Panc1 (cell line): ENCODE measurements at regions not wholly inside any gene's neighbourhood (a gene's known extent, or its start where the extent isn't known, plus 50 kb on each side); places are given as distances from the start of the nearest gene placed in this dataset.

Source experiments
- CTCF ChIP-seq: fragments of 450-650 bp; IDR thresholded peaks from 2 replicates; pipeline ENCODE4 v1.5.1; 2017; ENCODE audit warnings: mild to moderate bottlenecking
- POLR2AphosphoS5 ChIP-seq: IDR thresholded peaks from 2 replicates; pipeline ENCODE4 v1.6.1; 2012; ENCODE audit warnings: mild to moderate bottlenecking, low read depth, low read length, moderate library complexity
- REST ChIP-seq, 2 experiments: IDR thresholded peaks; 2 replicates each; pipeline ENCODE4 v1.6.1; 2011 to 2012; ENCODE audit warnings: low read depth in 2 of 2, control low read depth in 1 of 2, low read length in 1 of 2, mild to moderate bottlenecking in 1 of 2, moderate library complexity in 1 of 2; ENCODE audit not compliant: insufficient read depth in 1 of 2
- SIN3A ChIP-seq: IDR thresholded peaks from 2 replicates; pipeline ENCODE4 v1.6.1; 2012; ENCODE audit warnings: low read depth, mild to moderate bottlenecking, low read length, moderate library complexity, borderline replicate concordance; ENCODE audit not compliant: insufficient read depth

- TF ChIP-seq CTCF: no peak
- TF ChIP-seq SIN3A: no peak
- TF ChIP-seq REST (IDR thresholded peaks at IDR 0.05; ENCODE audit: insufficient read depth in 1 of 2, low read depth in 2 of 2, low read length in 1 of 2): no peak
- no peak for TF ChIP-seq POLR2AphosphoS5
These were observed 142.2 kb upstream of the CACNA1E start for GRCh38 chr1:181341026-181341632.
